ENCODE measurements at regions not wholly inside any gene's neighbourhood (a gene's known extent, or its start where the extent isn't known, plus 50 kb on each side); places are given as distances from the start of the nearest gene placed in this dataset.

- 72% methylated on average over 3 of the region's 3 CpGs; no CpG with 5 or more reads in 1 of the 2 experiments for WGBS, 2 experiments (ENCODE audit: extremely low coverage in 1 of 2, insufficient coverage in 1 of 2, insufficient read length in 1 of 2, insufficient replicate concordance in 2 of 2, low coverage in 1 of 2, low lambda C conversion rate in 2 of 2, missing lambda C conversion rate in 1 of 2)
- Histone ChIP-seq H3K14ac (ENCODE audit: insufficient read length) (no peak overlapping the region), H3K27ac (ENCODE audit: low read depth, low read length) (no peak overlapping the region), H2AFZ (ENCODE audit: low read length) (no peak overlapping the region), H2BK12ac (ENCODE audit: low read depth, low read length) (no peak overlapping the region), H3K79me2 (ENCODE audit: control insufficient read depth in 1 of 2, insufficient read depth in 2 of 2, low read length in 2 of 2) (no peaks in the 10 kb centered on the region), H3K18ac (ENCODE audit: extremely low read depth, low read length) (no peak overlapping the region), H3K4me2 (ENCODE audit: insufficient read depth in 1 of 2, low read depth in 2 of 2, low read length in 2 of 2) (no peak overlapping the region), H3K23ac (ENCODE audit: insufficient read length) (no peak overlapping the region), H4K5ac (ENCODE audit: insufficient read length, low read depth, low read length) (no peak overlapping the region), H3K9me3 (ENCODE audit: insufficient read depth in 2 of 2, low read depth in 1 of 2, low read length in 1 of 2) (no peaks in the 10 kb centered on the region), H3K4me1 (replicated peaks in 1 of 4; ENCODE audit: control insufficient read depth in 3 of 4, insufficient read depth in 4 of 4, low read length in 3 of 4) (no peaks in the 10 kb centered on the region), H2BK5ac (ENCODE audit: low read depth, low read length) (no peak overlapping the region), H4K20me1 (replicated peaks in 1 of 2; ENCODE audit: control insufficient read depth in 1 of 2, insufficient read depth in 2 of 2, low read length in 2 of 2) (no peaks in the 10 kb centered on the region), H4K91ac (replicated peaks; ENCODE audit: insufficient read length, low read length) (no peak overlapping the region), H3K56ac (replicated peaks; ENCODE audit: insufficient read length, low read depth, low read length) (no peak overlapping the region), H2BK120ac (replicated peaks; ENCODE audit: low read depth, low read length) (no peak overlapping the region), H4K8ac (ENCODE audit: extremely low read depth, insufficient read depth, low read length) (no peak overlapping the region), H3K9ac (replicated peaks in 1 of 4; ENCODE audit: extremely low read depth in 1 of 4, low read depth in 3 of 4, low read length in 3 of 4) (no peak overlapping the region), H3K4ac (replicated peaks; ENCODE audit: insufficient read length, low read depth, low read length) (no peak overlapping the region), H3K36me3 (ENCODE audit: control insufficient read depth in 2 of 4, insufficient read depth in 4 of 4, low read length in 3 of 4) (no peaks in the 10 kb centered on the region), H2AK5ac (ENCODE audit: low read depth, low read length) (no peak overlapping the region), H3K23me2 (ENCODE audit: low read depth, low read length) (no peaks in the 10 kb centered on the region), H3K4me3 (ENCODE audit: extremely low read depth in 1 of 4, insufficient read depth in 2 of 4, low read depth in 3 of 4, low read length in 4 of 4) (no peak overlapping the region), H3K27me3 (replicated peaks in 1 of 4; ENCODE audit: control insufficient read depth in 3 of 4, extremely low read depth in 1 of 4, insufficient read depth in 3 of 4, low read length in 3 of 4) (no peaks in the 10 kb centered on the region), H3K79me1 (ENCODE audit: low read depth, low read length) (no peaks in the 10 kb centered on the region), H2BK15ac (ENCODE audit: low read length) (no peak overlapping the region), H2BK20ac (ENCODE audit: low read length) (no peak overlapping the region)
- DNase-seq (ENCODE audit: low read depth in 1 of 2, low spot score in 2 of 2): no peak
- no peak for FAIRE-seq
- TF ChIP-seq FOSL1 (IDR thresholded peaks at IDR 0.05; ENCODE audit: insufficient read depth, low read depth, low read length): no peak
- TF ChIP-seq SP1 (IDR thresholded peaks at IDR 0.05; ENCODE audit: low read depth, low read length): no peak
- TF ChIP-seq CTCF (IDR thresholded peaks at IDR 0.05; ENCODE audit: control extremely low read depth in 1 of 3, insufficient read depth in 1 of 3, low read depth in 1 of 3, low read length in 3 of 3): no peak
- no peak for TF ChIP-seq ASH2L (IDR thresholded peaks at IDR 0.05; ENCODE audit: low read length)
- TF ChIP-seq EGR1 (IDR thresholded peaks at IDR 0.05; ENCODE audit: borderline replicate concordance, low read depth, low read length): no peak
- TF ChIP-seq BACH1 (IDR thresholded peaks at IDR 0.05; ENCODE audit: low read length): no peak
- no peak for TF ChIP-seq CEBPB (IDR thresholded peaks at IDR 0.05; ENCODE audit: low read depth, low read length)
- TF ChIP-seq CHD2 (IDR thresholded peaks at IDR 0.05; ENCODE audit: low read length): no peak
- no peak for TF ChIP-seq SP2 (IDR thresholded peaks at IDR 0.05; ENCODE audit: low read length)
- ChIA-PET CTCF (ENCODE audit: partially characterized antibody) (no interaction called here), POLR2A (ENCODE audit: partially characterized antibody) (no interaction called here)
These were observed 122.2 kb upstream of the ADGRL4 start for GRCh38 chr1:79128722-79129121.

All from H1 (cell line).